NK-92 treated with Interleukin-12 subunit alpha and Interleukin-12 subunit beta, amount 100 ng/mL, for 24 hours (cell line): ENCODE measurements at regions not wholly inside any gene's neighbourhood (a gene's known extent, or its start where the extent isn't known, plus 50 kb on each side); places are given as distances from the start of the nearest gene placed in this dataset.

Source experiments
- DNase-seq: peaks from one replicate; lab custom pipeline; 2025; lab: John Stamatoyannopoulos, UW

GRCh38 chr18:41630232-41630886, 324.7 kb upstream of the PIK3C3 start:
- DNase-seq, result no peak

- no peak for DNase-seq
These were observed 330.6 kb upstream of the PIK3C3 start for GRCh38 chr18:41624460-41624859.

GRCh38 chr18:41621177-41621576, 333.9 kb upstream of the PIK3C3 start:
- no peak for DNase-seq

GRCh38 chr18:41618147-41618546, 336.9 kb upstream of the PIK3C3 start:
- no peak for DNase-seq

GRCh38 chr18:41617647-41618046, 337.4 kb upstream of the PIK3C3 start:
- DNase-seq, result no peak

GRCh38 chr18:41613003-41613609, 341.9 kb upstream of the PIK3C3 start:
- DNase-seq, result no peak

GRCh38 chr18:41604964-41605363, 350.1 kb upstream of the PIK3C3 start:
- DNase-seq, result no peak

- DNase-seq, result no peak
These were observed 353.0 kb upstream of the PIK3C3 start for GRCh38 chr18:41602034-41602433.

- no peak for DNase-seq
These were observed 354.2 kb upstream of the PIK3C3 start for GRCh38 chr18:41600693-41601391.

- no peak for DNase-seq
These were observed 355.6 kb upstream of the PIK3C3 start for GRCh38 chr18:41599466-41599865.

GRCh38 chr18:41594582-41594981, 360.5 kb upstream of the PIK3C3 start:
- no peak for DNase-seq

- DNase-seq, result no peak
These were observed 361.8 kb upstream of the PIK3C3 start for GRCh38 chr18:41593171-41593675.

- DNase-seq, result no peak
These were observed 367.1 kb upstream of the PIK3C3 start for GRCh38 chr18:41587976-41588375.

- DNase-seq, result no peak
These were observed 369.5 kb upstream of the PIK3C3 start for GRCh38 chr18:41585512-41585911.

GRCh38 chr18:41579185-41579584, 375.8 kb upstream of the PIK3C3 start:
- no peak for DNase-seq

- no peak for DNase-seq
These were observed 377.5 kb upstream of the PIK3C3 start for GRCh38 chr18:41577529-41577928.

GRCh38 chr18:41576643-41577042, 378.4 kb upstream of the PIK3C3 start:
- DNase-seq, result no peak

GRCh38 chr18:41569867-41570266, 385.2 kb upstream of the PIK3C3 start:
- no peak for DNase-seq

- no peak for DNase-seq
These were observed 393.1 kb upstream of the PIK3C3 start for GRCh38 chr18:41561961-41562360.

- no peak for DNase-seq
These were observed 396.3 kb upstream of the PIK3C3 start for GRCh38 chr18:41558715-41559114.

- DNase-seq, result no peak
These were observed 401.3 kb upstream of the PIK3C3 start for GRCh38 chr18:41553716-41554115.

GRCh38 chr18:41548521-41549260, 406.3 kb upstream of the PIK3C3 start:
- DNase-seq, result no peak
